Stromal cell of bone marrow (primary cell): ENCODE measurements at regions not wholly inside any gene's neighbourhood (a gene's known extent, or its start where the extent isn't known, plus 50 kb on each side); places are given as distances from the start of the nearest gene placed in this dataset.

ENCODE experiments used
- DNase-seq: peaks from one replicate; pipeline ENCODE4 v3.0.0-alpha.2; 2012; ENCODE audit warnings: low read depth

DNA sequence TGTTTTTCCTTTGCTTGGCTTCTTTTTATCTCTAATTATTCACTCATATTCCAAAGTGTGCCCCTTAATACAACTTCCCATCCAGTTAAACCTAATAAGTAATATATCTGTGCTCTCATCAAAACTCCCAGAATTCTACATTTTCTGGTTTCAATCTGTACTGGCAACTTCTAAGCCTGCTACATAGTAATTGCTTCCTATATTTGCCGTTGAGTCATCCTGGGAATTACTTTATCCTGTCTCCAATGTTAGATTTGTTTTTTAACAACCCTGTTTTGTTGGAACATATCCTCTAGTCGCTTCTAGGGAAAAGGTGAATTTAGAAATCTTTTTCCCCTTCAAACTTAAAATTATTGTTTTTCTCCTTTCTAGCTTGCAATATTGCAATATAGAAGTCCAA is 620.5 kb upstream of the PKN2 start:
- DNase-seq = peak; percentile 19

DNA sequence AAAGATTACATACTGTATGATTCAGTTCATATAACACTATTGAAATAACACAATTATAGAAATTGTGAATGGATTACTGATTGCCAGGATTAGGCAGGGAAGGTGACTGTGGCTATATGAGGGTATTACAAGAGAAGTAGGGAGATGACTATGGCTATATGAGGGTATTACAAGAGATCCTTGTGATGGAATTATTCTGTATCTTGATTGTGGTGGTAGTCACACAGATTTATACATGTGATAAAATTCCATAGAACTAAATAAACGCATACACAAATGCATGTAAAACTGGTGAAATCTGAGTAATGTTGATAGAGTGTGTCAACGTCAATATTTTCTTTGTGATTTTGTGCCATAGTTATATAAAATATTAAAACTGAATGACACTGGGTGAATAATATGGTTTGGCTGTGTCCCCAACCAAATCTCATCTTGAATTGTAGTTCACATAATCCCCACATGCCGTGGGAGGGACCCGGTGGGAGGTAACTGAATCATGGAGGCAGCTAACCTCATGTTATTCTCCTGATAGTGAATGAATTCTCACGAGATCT is 615.6 kb upstream of the PKN2 start:
- DNase-seq = no peak

DNA sequence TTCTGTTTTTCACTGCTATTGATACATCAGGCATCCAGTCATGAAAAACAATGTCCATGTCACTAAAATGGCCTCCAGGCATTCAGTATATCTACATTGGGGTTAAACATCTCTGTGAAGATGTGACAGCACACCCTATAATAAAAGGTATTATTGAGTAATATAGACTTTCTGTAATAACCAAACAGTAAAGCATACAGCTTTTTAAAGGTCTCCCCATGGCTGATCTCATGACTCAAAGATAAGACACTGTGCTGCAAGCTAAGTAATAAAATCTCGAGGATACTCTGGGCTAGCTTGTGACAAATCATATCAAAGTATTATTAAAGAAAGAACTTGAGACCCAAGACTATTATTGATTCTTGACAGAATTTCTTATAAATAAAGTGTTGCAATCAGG is 613.1 kb upstream of the PKN2 start:
- DNase-seq = no peak

DNA sequence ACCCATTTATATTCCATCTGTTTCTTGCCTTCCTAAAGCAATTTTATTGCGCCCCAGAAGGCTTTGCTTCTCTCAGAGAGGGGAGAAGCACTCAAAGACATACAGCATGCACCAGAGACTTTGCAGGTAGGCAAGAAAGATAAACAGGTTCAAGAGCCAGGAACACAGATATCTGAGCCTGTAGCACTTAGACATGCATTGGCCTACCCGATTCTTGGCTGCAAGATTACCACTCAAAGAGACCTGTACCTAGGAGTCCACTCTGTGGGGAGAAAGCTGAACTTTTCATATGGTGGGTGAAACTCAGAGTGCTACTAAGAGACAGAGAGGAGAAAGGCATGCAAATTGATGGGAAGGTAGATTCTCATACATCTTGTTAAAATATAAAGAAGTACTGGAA is 609.4 kb upstream of the PKN2 start:
- DNase-seq = no peak

DNA sequence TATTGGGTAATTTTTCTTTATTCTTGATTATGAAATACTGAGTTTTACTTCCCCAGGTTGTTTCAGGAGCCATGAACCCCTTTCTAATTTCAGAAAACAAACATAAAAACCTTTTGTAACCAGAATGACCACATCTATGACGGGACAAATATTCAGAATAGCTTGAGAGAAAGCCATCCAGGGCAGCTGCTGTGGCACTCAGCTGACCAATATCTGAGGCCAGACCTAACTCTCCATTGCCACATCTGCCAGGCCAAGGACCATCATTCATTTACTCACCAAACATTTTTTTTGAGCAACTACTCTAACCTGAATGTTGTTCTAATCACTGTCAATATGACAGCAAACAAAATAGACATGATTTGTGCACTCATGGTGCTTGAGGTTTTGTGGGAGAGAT is 608.3 kb upstream of the PKN2 start:
- no peak for DNase-seq

DNA sequence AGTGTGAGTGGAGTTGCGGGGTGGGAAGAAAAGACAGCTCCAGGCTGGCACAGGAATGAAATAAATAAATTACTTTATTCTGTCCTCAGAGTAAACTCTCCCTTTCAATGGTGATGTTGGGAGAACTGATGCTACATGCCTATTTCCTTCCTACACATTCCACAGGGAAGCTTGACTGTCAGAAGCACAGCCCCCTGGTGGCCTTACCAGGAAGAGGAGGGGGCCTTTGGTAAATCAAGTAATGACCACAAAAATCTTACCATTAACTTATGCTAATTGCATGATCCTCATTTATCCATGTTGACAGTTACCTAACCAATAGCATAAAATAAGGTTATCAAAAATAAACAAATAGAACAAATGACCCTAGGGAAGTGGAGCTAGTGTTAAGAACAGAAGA is 605.0 kb upstream of the PKN2 start:
- DNase-seq = no peak

DNA sequence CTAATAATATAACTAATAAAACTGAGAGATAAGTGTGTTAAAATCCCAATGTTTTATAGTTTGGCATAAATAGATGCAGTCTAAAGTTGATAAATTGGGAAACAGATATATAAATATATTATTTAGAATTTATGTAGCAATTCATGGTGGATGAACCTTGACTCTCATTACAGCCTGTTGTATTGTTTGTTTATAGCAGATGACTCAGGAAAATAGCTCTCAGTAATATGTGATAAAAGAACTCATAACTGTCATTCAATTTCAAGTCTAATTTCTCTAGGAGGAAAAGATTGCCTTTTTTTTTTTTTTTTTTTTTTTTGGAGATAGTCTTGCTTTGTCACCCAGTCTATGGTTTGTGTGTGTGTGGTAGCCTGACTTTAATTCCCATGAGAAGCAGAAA is 603.2 kb upstream of the PKN2 start:
- no peak for DNase-seq

DNA sequence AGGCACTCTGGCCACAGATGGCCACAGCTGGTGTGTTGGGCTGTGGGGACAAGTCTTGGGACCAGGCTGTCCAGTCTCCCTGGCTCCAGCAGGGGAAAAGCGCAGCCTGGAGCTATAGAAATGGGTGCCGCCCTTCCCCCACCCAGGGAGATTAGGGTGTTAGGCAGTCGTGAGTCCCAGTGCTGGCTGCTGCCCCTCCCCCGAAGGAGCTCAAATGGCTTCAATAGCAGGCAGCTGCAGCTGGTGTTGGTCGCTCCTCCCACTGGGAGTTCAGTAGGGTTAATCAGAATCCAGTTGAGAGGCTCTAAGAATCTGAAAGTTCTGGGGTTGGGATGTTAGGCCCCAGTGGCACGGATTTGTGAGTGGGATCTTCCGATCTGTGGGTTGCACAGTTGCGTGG is 595.6 kb upstream of the PKN2 start:
- DNase-seq = no peak

DNA sequence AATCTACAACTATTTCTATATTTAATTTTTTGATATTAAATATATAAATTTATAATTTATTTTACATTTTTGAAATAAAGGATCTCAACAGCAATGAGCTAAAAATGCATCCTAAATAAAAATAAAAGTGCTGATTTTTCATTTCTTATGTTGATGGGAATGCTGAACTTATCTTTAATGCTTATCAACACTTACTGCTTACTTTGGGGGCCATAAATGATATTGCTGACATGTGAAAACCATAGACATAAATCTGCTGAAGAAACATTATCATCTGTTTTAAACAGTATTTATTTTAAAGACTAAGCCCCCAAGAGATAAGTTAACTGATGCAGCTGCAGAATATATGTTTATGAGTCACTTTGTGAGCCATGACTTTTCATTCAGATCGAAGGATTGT is 594.1 kb upstream of the PKN2 start:
- DNase-seq = no peak

DNA sequence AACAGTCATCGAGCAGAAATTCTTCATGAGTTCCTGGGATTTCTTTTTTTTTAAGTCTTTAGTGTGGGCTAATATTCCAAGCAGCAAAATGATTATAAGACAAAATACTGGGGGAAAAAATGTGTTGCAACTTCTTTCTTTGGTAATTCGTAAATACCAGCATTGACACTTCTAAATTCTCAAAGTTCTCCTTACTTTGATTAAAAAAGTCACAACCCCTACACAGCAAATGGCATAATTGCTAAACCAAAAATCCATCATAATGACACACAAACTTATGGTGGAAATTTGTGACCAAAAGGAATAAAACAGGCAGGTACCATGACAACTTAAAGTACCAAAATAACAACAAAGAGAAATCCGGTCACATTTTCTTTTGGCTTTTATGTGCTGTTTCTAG is 585.2 kb upstream of the PKN2 start:
- DNase-seq = no peak

DNA sequence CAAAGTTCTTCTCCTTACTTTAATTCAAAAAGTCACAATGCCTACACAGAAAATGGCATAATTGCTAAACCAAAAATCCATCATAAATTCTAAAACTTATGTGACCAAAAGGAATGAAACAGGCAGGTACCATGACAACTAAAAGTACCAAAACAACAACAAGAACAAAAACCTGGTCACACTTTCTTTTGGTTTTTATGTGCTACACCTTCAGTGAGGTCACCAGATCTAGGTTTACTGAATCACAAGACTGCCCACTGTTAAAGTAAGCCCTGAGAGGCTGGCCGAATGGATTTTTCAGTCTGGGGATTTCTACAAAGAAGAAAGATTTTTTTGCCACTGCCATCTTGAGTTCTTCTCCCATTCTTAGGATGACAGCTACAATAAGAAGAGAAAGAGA is 583.0 kb upstream of the PKN2 start:
- DNase-seq = no peak

DNA sequence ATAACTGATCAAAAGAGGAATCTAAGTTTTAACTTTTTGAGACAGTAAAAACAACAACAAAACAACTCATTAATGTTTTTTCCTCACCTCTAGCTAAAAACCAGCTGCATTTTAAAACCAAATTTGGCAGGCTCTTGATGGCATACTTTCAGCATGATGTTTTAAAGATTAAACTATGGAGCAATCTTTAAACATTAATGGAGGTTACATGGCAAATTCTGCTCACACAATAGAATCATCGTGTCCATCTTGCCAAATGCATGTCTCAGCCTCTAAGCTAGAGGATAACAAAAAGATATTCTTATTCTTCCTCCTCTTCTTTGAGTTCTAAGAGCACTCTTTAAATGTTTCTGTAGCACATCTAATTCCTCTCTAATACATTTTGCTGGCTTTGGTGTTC is 579.8 kb upstream of the PKN2 start:
- peak; percentile 7 for DNase-seq

DNA sequence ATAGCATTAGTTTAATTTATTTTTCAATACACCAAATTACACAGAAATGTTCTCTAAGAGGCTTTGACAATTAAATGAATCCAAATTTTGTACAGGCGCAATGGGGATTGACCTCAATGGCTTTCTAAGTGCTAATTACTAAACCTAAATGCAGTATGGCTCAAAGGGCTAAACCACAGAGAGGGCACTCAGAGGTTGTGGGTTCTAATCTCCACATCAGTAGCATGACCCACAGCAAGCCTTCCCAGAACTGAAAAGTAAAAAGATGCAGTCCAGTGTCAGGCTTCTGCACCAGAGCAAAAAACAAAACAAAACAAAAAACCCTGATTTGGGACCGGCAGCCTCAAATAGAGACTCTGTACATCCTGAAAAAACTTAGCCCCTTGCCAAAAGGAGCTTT is 579.2 kb upstream of the PKN2 start:
- DNase-seq = no peak

DNA sequence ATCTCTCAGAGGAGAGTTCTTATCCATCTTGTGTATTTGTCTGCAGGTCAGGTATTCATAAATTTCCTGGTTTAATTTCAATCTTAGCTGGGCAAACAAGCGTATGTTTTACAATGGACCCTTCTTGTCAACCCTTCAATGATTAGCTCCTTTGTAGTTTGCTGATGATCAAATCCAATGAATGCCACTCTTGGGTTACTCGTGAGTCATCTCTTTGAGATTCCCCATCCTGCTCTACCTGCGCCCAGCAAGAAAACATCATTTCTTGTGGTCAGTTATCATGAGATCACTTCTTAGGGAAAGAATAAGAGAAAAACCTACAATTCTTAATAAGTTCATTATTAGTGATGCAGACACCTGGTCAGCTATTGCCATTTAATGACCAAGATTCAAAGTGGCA is 572.3 kb upstream of the PKN2 start:
- no peak for DNase-seq

DNA sequence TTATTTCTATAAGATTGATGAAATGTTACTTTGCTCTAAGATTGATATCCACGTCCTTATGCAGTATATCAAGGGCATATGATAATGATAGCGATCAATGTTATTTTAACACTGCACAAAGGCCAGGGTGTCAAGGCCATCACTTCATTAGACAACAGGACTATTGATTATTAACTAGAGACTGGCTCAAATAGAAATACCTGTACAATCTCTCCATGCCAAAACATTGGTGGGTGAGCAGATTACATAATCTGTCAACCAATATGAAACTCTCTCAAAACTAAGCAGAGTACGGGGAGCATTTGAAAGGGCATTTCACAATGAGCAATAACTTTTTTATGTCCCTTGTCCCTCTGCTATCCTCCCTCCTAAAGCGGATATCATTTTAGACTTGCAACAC is 566.5 kb upstream of the PKN2 start:
- DNase-seq = no peak

DNA sequence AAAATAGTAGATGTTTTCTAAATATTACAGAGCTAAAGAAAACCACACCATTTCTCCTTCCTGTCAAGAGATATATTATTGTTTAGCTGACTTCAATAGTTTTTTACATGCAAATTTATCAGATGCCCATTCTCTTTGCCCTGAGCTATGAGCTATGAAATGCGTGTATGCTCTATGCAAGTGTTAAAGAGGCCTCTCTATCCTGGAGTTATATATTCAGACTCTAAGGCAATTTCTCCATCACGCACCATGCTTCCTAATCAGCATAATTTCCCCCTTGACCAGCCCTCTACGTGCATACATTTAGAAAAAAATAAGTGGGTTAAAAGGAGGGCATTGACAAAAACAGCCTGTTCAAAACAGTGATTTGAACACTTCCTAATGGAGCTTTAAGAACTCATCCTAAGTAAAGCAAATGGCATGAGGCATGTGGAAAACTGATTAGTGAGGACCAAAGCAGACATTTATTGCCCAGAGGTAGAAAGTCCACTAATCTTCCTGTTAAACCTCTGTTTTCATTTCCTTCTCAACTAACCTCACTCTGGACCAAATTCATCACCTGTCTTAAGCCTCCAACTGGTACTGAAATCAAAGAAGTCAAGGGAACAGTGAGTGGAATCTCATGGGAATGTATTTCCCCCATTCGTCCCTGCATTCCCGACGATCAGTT is 565.8 kb upstream of the PKN2 start:
- no peak for DNase-seq

DNA sequence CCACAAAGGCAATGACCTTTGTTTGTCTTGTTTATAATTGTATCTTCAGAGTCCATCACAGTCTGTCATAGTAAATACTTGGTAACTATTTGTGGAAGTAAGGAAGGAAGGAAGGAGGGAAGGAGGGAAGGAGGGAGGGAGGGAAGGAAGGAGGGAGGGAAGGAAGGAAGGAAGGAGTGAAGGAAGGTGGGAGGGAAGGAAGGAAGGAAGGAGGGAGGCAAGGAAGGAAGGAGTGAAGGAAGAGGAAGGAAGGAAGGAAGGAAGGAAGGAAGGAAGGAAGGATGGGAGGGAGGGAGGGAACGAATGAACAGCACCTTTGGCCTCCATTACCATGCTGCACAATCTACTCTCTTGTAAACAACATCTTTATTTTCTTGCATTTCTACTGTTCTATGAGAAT is 559.5 kb upstream of the PKN2 start:
- no peak for DNase-seq

DNA sequence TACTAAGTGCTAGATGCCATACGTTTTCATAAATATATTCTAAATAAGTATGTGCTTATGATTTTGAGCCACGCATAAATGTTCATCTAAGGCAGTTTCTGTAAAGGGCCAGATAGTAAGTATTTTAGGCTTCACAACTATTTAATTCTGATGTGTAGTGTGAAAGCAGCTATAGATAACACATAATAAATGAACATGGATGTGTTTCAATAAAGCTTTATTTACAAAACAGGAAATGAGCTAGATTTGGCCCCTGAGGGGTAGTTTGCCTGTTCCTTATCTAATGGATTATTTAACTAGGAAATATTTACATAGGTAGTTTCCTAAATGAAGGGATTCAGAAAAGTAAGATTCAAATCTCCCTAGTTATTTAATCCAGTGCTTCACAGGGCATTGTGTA is 557.6 kb upstream of the PKN2 start:
- no peak for DNase-seq

DNA sequence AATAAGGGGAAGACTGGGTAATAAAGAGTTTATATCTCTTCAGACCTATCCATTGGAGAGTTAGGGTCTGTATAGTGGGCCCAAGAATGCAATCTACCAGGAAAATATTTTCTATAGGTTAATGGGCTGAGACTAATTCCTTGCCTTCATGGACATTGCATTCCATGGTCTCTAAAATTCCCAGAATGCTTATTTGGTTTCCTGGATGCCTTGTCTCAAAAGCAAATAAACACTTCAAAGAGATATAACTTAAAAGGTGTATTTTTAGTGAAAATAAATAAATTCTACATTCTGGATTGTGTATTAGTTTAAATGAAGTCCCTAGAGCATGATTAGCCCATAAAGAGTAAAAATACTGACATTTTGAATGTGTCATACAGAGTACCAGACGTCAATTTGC is 550.1 kb upstream of the PKN2 start:
- DNase-seq = no peak

DNA sequence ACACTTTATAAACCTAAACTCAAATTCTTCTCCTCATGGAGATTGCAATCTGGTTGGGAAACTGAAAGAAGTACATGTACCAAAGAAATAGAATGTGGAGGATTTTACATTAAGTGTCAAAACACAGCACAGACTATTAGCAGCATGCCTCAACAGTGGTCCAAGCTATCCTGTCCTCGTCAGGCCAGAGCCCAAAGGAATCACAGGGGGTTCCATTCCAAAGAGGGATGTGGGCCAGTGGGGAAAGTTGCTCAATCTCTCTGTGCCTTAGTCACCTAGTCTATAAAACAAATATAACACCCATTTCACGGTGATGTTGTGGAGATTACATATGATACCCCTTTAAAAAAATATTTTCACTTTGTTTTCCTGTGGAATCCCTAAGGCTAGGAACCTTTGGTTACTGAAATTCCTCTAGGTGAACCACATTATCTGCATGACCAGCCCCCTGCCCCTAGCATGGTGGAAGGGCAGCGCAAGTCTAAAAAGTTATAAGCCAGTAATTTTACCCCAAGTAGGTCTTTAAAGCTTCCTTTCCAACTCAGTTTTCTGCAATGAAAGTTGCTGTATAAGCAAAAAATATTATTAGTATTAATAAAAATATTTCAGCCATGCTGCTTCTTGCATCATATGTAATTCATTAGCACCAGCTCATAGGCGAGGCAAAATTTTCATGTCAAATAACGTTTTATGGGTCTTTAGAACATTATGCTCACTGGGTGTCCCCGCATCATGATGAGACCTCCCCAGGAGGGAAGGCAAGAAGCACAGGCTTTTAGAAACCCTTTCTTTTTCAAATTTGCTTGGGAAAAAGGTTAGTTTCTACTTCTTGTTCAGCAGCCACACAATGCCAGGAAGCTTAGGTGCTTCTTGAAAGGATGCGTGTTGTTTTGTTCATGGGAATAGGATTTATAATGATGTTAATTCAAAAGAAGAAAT is 548.8 kb upstream of the PKN2 start:
- no peak for DNase-seq

DNA sequence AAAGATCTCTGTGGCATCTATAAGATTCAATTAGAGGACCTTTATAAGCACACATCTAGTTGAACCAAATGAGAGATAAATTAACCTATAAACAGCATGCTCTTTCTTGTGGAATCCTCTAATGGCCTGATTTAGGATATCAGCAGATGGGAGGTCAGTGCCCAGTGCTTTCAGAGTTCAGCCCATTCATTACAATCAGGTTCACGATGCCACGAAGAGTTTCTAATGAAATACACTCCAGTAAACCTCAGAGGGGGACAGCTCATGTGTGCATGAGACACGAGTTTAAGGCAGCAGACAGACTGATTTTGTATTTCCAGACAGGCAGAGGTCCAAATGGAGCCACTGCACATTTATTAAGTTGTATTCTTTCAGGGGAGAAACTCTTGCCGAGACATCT is 544.4 kb upstream of the PKN2 start:
- no peak for DNase-seq

DNA sequence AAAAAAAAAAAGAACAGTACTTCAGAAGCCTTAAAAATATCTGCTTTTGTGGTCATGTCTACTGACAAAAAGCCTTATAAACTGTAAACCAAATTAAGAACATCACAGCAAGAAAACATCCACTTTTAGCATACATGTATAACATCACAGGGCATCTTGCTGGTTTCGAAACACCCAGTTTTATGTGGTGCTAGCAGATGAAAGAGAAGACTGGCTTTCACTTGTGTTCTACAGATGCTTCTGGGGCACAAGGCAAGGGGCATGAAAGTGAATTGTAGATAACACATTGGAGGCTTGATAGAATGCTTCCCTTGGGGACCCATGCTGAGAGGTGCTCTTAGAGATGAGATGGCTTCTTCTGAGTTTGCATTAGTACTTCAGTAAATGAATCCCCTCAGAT is 543.7 kb upstream of the PKN2 start:
- DNase-seq = no peak

DNA sequence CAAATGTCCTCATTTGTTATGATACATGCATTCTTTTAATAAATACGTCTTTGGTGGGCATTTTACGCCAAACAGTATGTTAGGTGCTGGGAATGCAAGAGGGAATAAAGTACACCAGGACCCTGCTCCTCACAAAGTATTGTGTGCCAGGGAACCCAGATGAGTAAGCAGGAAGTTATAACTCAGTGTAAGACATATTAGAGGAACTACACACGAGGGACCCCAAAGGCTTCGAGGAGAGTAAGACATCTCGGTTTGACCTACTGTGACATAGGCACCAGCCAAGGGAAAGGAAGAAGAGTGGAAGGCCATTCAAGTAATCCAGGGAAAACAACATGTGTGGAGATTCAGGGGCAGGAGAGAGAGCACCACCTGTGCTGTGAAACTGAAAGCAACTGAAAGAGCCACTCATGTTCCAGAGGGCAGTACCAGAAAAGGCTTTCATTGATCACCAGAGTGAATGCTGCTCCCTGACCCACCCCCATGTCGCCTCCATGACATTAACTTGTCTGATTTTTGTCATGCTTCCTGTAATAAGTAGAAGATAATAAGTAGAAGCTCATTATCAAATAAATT is 542.5 kb upstream of the PKN2 start:
- DNase-seq = no peak
